HFF-Myc (cell line): ENCODE measurements at regions not wholly inside any gene's neighbourhood (a gene's known extent, or its start where the extent isn't known, plus 50 kb on each side); places are given as distances from the start of the nearest gene placed in this dataset.
"Not testable (repeated sequence)": the region's sequence is repeated elsewhere in the genome, so short reads cannot be mapped to it uniquely, and the experiment has no call there.

ENCODE experiments used
- DNase-seq: peaks from one replicate; pipeline ENCODE4 v3.0.0-alpha.2; 2011; ENCODE audit warnings: low read depth; ENCODE audit errors: extremely low read depth
- H3K4me3 ChIP-seq: replicated peaks from 2 replicates; pipeline ENCODE4 v1.5.1; 2011; ENCODE audit warnings: low read depth, mild to moderate bottlenecking, control low read depth, low read length
- CTCF ChIP-seq: IDR thresholded peaks from 2 replicates; pipeline ENCODE4 v1.5.1; 2012; ENCODE audit warnings: mild to moderate bottlenecking, low read depth, low read length, control low read depth; ENCODE audit errors: missing control alignments

GRCh38 chr4:79598801-79599200 is 190.8 kb upstream of the GK2 start:
- TF ChIP-seq CTCF: no peak
- H3K4me3 ChIP-seq: no peak overlapping the region
- DNase-seq: no peak

- no peak for DNase-seq
- no peak for TF ChIP-seq CTCF
These were observed 190.2 kb upstream of the GK2 start for GRCh38 chr4:79598214-79598613.

GRCh38 chr4:79597266-79597665 is 189.2 kb upstream of the GK2 start:
- H3K4me3 ChIP-seq: no peak overlapping the region
- no peak for DNase-seq
- no peak for TF ChIP-seq CTCF

More at GRCh38 chr4:79598214-79598613, 190.2 kb upstream of the GK2 start:
- no peak overlapping the region for H3K4me3 ChIP-seq

- DNase-seq, H3K4me3 ChIP-seq: not testable (repeated sequence)
These were observed 184.2 kb upstream of the GK2 start for GRCh38 chr4:79592218-79592617.

- no peak for DNase-seq
- H3K4me3 ChIP-seq: no peak overlapping the region
- no peak for TF ChIP-seq CTCF
These were observed 180.7 kb upstream of the GK2 start for GRCh38 chr4:79588679-79589078.

GRCh38 chr4:79587207-79587606 is 179.2 kb upstream of the GK2 start:
- DNase-seq: not testable (repeated sequence)

GRCh38 chr4:79585834-79586233 is 177.8 kb upstream of the GK2 start:
- no peak overlapping the region for H3K4me3 ChIP-seq
- no peak for DNase-seq
- no peak for TF ChIP-seq CTCF

More at GRCh38 chr4:79587207-79587606, 179.2 kb upstream of the GK2 start:
- H3K4me3 ChIP-seq: not testable (repeated sequence)

- no peak overlapping the region for H3K4me3 ChIP-seq
- TF ChIP-seq CTCF: no peak
- DNase-seq: no peak
These were observed 177.3 kb upstream of the GK2 start for GRCh38 chr4:79585330-79585729.
